GM23338 (cell line): ENCODE measurements at regions not wholly inside any gene's neighbourhood (a gene's known extent, or its start where the extent isn't known, plus 50 kb on each side); places are given as distances from the start of the nearest gene placed in this dataset.

Source experiments
- ATAC-seq: fragments of 200-7000 bp; cut with Tn5 transposase; 3 replicates; pipeline ENCODE4 v1.9.1; 2020
- DNase-seq: peaks from one replicate; pipeline ENCODE4 v3.0.0-alpha.2; 2015; ENCODE audit warnings: low spot score
- H2AFZ ChIP-seq: fragments of 200-600 bp; sonication (generic); 2 replicates; pipeline ENCODE4 v1.8.0; 2016; ENCODE audit warnings: antibody characterized with exemption, mild to moderate bottlenecking, moderate library complexity
- H3F3A ChIP-seq: fragments of 200-600 bp; sonication (generic); replicated peaks from 2 replicates; pipeline ENCODE4 v1.8.0; 2017; ENCODE audit warnings: antibody characterized with exemption, mixed run types, low read depth
- H3K27ac ChIP-seq: fragments of 200-600 bp; sonication (generic); 2 replicates; pipeline ENCODE4 v1.6.1; 2016; ENCODE audit warnings: low read depth
- H3K27me3 ChIP-seq: fragments of 200-600 bp; sonication (generic); 2 replicates; pipeline ENCODE4 v1.8.0; 2016; ENCODE audit warnings: mild to moderate bottlenecking, mixed run types, moderate library complexity; ENCODE audit not compliant: insufficient read depth
- H3K36me3 ChIP-seq: fragments of 200-600 bp; sonication (generic); 2 replicates; pipeline ENCODE4 v1.8.0; 2016; ENCODE audit warnings: mild to moderate bottlenecking; ENCODE audit not compliant: insufficient read depth
- H3K4me1 ChIP-seq: fragments of 200-600 bp; sonication (generic); 2 replicates; pipeline ENCODE4 v1.8.0; 2016; ENCODE audit warnings: mild to moderate bottlenecking, moderate library complexity; ENCODE audit not compliant: insufficient read depth
- H3K4me2 ChIP-seq: fragments of 200-600 bp; sonication (generic); 2 replicates; pipeline ENCODE4 v1.7.1; 2017; ENCODE audit warnings: mixed run types
- H3K4me3 ChIP-seq: fragments of 200-600 bp; sonication (generic); 2 replicates; pipeline ENCODE4 v1.6.1; 2016; ENCODE audit warnings: mixed run types
- H3K79me2 ChIP-seq: fragments of 200-600 bp; sonication (generic); replicated peaks from 2 replicates; pipeline ENCODE4 v1.8.0; 2017; ENCODE audit warnings: mild to moderate bottlenecking; ENCODE audit not compliant: insufficient read depth
- H3K9me2 ChIP-seq: fragments of 200-600 bp; sonication (generic); 2 replicates; pipeline ENCODE4 v1.8.0; 2017; ENCODE audit not compliant: insufficient read depth
- H4K20me1 ChIP-seq: fragments of 200-600 bp; sonication (generic); replicated peaks from 2 replicates; pipeline ENCODE4 v1.8.0; 2017; ENCODE audit warnings: mild to moderate bottlenecking; ENCODE audit not compliant: insufficient read depth
- H3K27ac Mint-ChIP-seq: 2 replicates; pipeline ENCODE4 v1.8.0; 2020; ENCODE audit warnings: inconsistent platforms, mild to moderate bottlenecking, moderate library complexity, mixed read lengths
- H3K27me3 Mint-ChIP-seq: 3 replicates; pipeline ENCODE4 v1.8.0; 2022; ENCODE audit warnings: low read depth, mild to moderate bottlenecking, moderate library complexity, mixed read lengths, inconsistent platforms; ENCODE audit not compliant: insufficient read depth, poor library complexity
- H3K36me3 Mint-ChIP-seq: 3 replicates; pipeline ENCODE4 v1.8.0; 2021; ENCODE audit warnings: low read depth, mild to moderate bottlenecking, inconsistent platforms, moderate library complexity, mixed read lengths
- H3K4me1 Mint-ChIP-seq: 3 replicates; pipeline ENCODE4 v1.8.0; 2020; ENCODE audit warnings: mild to moderate bottlenecking, inconsistent platforms, mixed read lengths
- H3K4me3 Mint-ChIP-seq: 3 replicates; pipeline ENCODE4 v1.8.0; 2021; ENCODE audit warnings: moderate library complexity, mild to moderate bottlenecking, inconsistent platforms, mixed read lengths
- H3K9me3 Mint-ChIP-seq: 3 replicates; pipeline ENCODE4 v1.8.0; 2020; ENCODE audit warnings: moderate library complexity, mild to moderate bottlenecking, inconsistent platforms, mixed read lengths
- CREB1 ChIP-seq: fragments of 250-450 bp; sonication (Bioruptor Pico); IDR thresholded peaks from 2 replicates; pipeline ENCODE4 v1.5.0; 2020; ENCODE audit warnings: low read depth, mild to moderate bottlenecking, moderate library complexity
- ETS1 ChIP-seq: IDR thresholded peaks from 2 replicates; pipeline ENCODE4 v1.6.1; 2016; ENCODE audit warnings: antibody characterized with exemption
- EZH2 ChIP-seq: fragments of 200-600 bp; sonication (generic); IDR thresholded peaks from one replicate; pipeline ENCODE4 v1.8.0; 2017; ENCODE audit warnings: antibody characterized with exemption, mild to moderate bottlenecking, low read depth; ENCODE audit not compliant: unreplicated experiment
- EZH2phosphoT487 ChIP-seq: fragments of 200-600 bp; sonication (generic); IDR thresholded peaks from one replicate; pipeline ENCODE4 v1.8.1; 2018; ENCODE audit warnings: antibody characterized with exemption; ENCODE audit not compliant: unreplicated experiment
- JUNB ChIP-seq: IDR thresholded peaks from one replicate; pipeline ENCODE4 v1.6.1; 2016; ENCODE audit warnings: antibody characterized with exemption; ENCODE audit not compliant: unreplicated experiment
- NANOG ChIP-seq: IDR thresholded peaks from 2 replicates; pipeline ENCODE4 v1.6.1; 2016; ENCODE audit warnings: antibody characterized with exemption, borderline replicate concordance
- POLR2AphosphoS5 ChIP-seq: IDR thresholded peaks from 2 replicates; pipeline ENCODE4 v1.6.1; 2016; ENCODE audit warnings: antibody characterized with exemption, low read depth
- STAT1 ChIP-seq: IDR thresholded peaks from one replicate; pipeline ENCODE4 v1.6.1; 2016; ENCODE audit warnings: antibody characterized with exemption; ENCODE audit not compliant: unreplicated experiment
- ZNF114 ChIP-seq: fragments of 250-450 bp; sonication (Bioruptor Pico); IDR thresholded peaks from 2 replicates; pipeline ENCODE4 v1.5.0; 2020; ENCODE audit warnings: mild to moderate bottlenecking, moderate library complexity
- ZNF331 ChIP-seq: fragments of 250-450 bp; sonication (Bioruptor Pico); IDR thresholded peaks from 2 replicates; pipeline ENCODE4 v1.5.0; 2020; ENCODE audit warnings: low read depth, mild to moderate bottlenecking, moderate library complexity
- ZNF462 ChIP-seq: fragments of 250-450 bp; sonication (Bioruptor Pico); IDR thresholded peaks from 2 replicates; pipeline ENCODE4 v1.5.0; 2020; ENCODE audit warnings: mild to moderate bottlenecking, moderate library complexity
- TF ChIP-seq, protein P1 (sequence below), 2 experiments: fragments of 200-600 bp in 1 of 2; sonication (generic) in 1 of 2; conservative IDR thresholded peaks; 2 replicates each; pipeline versions ENCODE4 v1.5.1 to v1.6.1; 2016 to 2017; ENCODE audit warnings: antibody characterized with exemption in 2 of 2, low read depth in 2 of 2, mild to moderate bottlenecking in 2 of 2, moderate library complexity in 1 of 2
- TF ChIP-seq, protein P2 (sequence below): IDR thresholded peaks from one replicate; pipeline ENCODE4 v1.6.1; 2018; ENCODE audit warnings: antibody characterized with exemption; ENCODE audit not compliant: unreplicated experiment

- Mint-ChIP-seq H3K9me3 (no peaks in the 10 kb centered on the region), H3K36me3 (no peaks in the 10 kb centered on the region), H3K27ac (no peak overlapping the region), H3K4me3 (no peak overlapping the region), H3K27me3 (peaks cover 8% of the 10 kb centered on the region), H3K4me1 (peaks cover 23% of the 10 kb centered on the region)
- Histone ChIP-seq H3K79me2 (no peaks in the 10 kb centered on the region), H3F3A (no peaks in the 10 kb centered on the region), H3K27me3 (no peaks in the 10 kb centered on the region), H3K4me2 (no peak overlapping the region), H3K4me1 (peaks cover 18% of the 10 kb centered on the region), H3K36me3 (no peaks in the 10 kb centered on the region), H3K27ac (no peak overlapping the region), H3K4me3 (no peak overlapping the region), H4K20me1 (no peaks in the 10 kb centered on the region), H2AFZ (peak overlapping the region; percentile 92; the same call in 1 of the 2 replicates), H3K9me2 (no peaks in the 10 kb centered on the region)
- DNase-seq (no peak), ATAC-seq (no peak)
- TF ChIP-seq, protein P1, sequence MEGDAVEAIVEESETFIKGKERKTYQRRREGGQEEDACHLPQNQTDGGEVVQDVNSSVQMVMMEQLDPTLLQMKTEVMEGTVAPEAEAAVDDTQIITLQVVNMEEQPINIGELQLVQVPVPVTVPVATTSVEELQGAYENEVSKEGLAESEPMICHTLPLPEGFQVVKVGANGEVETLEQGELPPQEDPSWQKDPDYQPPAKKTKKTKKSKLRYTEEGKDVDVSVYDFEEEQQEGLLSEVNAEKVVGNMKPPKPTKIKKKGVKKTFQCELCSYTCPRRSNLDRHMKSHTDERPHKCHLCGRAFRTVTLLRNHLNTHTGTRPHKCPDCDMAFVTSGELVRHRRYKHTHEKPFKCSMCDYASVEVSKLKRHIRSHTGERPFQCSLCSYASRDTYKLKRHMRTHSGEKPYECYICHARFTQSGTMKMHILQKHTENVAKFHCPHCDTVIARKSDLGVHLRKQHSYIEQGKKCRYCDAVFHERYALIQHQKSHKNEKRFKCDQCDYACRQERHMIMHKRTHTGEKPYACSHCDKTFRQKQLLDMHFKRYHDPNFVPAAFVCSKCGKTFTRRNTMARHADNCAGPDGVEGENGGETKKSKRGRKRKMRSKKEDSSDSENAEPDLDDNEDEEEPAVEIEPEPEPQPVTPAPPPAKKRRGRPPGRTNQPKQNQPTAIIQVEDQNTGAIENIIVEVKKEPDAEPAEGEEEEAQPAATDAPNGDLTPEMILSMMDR (conservative IDR thresholded peaks at IDR 0.05; ENCODE audit: low read depth in 2 of 2) = no peak
- TF ChIP-seq ZNF462 (no peak), NANOG (no peak), POLR2AphosphoS5 (no peak), CREB1 (CRISPR knock-in tag) (no peak), ETS1 (no peak), EZH2phosphoT487 (no peak), EZH2 (no peak), JUNB (no peak), STAT1 (no peak), ZNF331 (CRISPR knock-in tag) (no peak), ZNF114 (CRISPR knock-in tag) (no peak)
- TF ChIP-seq, protein P2, sequence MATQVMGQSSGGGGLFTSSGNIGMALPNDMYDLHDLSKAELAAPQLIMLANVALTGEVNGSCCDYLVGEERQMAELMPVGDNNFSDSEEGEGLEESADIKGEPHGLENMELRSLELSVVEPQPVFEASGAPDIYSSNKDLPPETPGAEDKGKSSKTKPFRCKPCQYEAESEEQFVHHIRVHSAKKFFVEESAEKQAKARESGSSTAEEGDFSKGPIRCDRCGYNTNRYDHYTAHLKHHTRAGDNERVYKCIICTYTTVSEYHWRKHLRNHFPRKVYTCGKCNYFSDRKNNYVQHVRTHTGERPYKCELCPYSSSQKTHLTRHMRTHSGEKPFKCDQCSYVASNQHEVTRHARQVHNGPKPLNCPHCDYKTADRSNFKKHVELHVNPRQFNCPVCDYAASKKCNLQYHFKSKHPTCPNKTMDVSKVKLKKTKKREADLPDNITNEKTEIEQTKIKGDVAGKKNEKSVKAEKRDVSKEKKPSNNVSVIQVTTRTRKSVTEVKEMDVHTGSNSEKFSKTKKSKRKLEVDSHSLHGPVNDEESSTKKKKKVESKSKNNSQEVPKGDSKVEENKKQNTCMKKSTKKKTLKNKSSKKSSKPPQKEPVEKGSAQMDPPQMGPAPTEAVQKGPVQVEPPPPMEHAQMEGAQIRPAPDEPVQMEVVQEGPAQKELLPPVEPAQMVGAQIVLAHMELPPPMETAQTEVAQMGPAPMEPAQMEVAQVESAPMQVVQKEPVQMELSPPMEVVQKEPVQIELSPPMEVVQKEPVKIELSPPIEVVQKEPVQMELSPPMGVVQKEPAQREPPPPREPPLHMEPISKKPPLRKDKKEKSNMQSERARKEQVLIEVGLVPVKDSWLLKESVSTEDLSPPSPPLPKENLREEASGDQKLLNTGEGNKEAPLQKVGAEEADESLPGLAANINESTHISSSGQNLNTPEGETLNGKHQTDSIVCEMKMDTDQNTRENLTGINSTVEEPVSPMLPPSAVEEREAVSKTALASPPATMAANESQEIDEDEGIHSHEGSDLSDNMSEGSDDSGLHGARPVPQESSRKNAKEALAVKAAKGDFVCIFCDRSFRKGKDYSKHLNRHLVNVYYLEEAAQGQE = no peak
Observed at GRCh38 chr17:77001487-77001886, 133.3 kb downstream of the MGAT5B start.
